Common myeloid progenitor, CD34-positive (primary cell): ENCODE measurements at regions not wholly inside any gene's neighbourhood (a gene's known extent, or its start where the extent isn't known, plus 50 kb on each side); places are given as distances from the start of the nearest gene placed in this dataset.
A peak's percentile ranks its signal among the peaks of the same experiment; 100 is the strongest.

Experiments
- CTCF ChIA-PET: fragments of 350-600 bp; sonication (Branson Sonifier 250); formaldehyde crosslinking; loops from one replicate; lab custom pipeline; 2021; ENCODE audit warnings: antibody characterized with exemption; lab: Charles Lee
- POLR2A ChIA-PET: fragments of 350-600 bp; sonication (Branson Sonifier 250); formaldehyde crosslinking; loops from one replicate; lab custom pipeline; 2021; ENCODE audit warnings: antibody characterized with exemption; lab: Charles Lee
- DNase-seq, 3 donors: peaks; one replicate each; pipeline versions ENCODE4 v3.0.0 to v3.0.0-alpha.2; 2013
- H3K27ac ChIP-seq, 2 experiments: 1 replicate in 1 of 2; 2 replicates in 1 of 2; pipeline ENCODE4 v1.7.0; 2013; ENCODE audit warnings: inconsistent platforms in 2 of 2, low read length in 2 of 2, mild to moderate bottlenecking in 2 of 2, low read depth in 1 of 2, moderate library complexity in 1 of 2; ENCODE audit not compliant: severe bottlenecking in 2 of 2, insufficient read depth in 1 of 2, poor library complexity in 1 of 2
- H3K27me3 ChIP-seq, 5 experiments: replicated peaks in 2 of 5; 1 replicate in 3 of 5; 2 replicates in 2 of 5; pipeline versions ENCODE4 v1.6.1 to v1.7.0; 2013; ENCODE audit warnings: low read length in 4 of 5, mild to moderate bottlenecking in 2 of 5, moderate library complexity in 2 of 5, inconsistent platforms in 1 of 5; ENCODE audit not compliant: insufficient read depth in 5 of 5, control insufficient read depth in 4 of 5
- H3K36me3 ChIP-seq, 4 experiments: 1 replicate in 2 of 4; 2 replicates in 2 of 4; pipeline versions ENCODE4 v1.6.1 to v1.7.0; 2013; ENCODE audit warnings: low read length in 3 of 4, control low read depth in 1 of 4, mild to moderate bottlenecking in 1 of 4; ENCODE audit not compliant: control insufficient read depth in 4 of 4, insufficient read depth in 4 of 4
- H3K4me1 ChIP-seq, 4 experiments: 1 replicate in 3 of 4; 2 replicates in 1 of 4; pipeline versions ENCODE4 v1.6.1 to v1.7.1; 2013; ENCODE audit warnings: low read length in 3 of 4, mild to moderate bottlenecking in 3 of 4, control low read depth in 1 of 4, inconsistent platforms in 1 of 4, moderate library complexity in 1 of 4; ENCODE audit not compliant: control insufficient read depth in 4 of 4, insufficient read depth in 4 of 4; ENCODE audit errors: control extremely low read depth in 1 of 4
- H3K4me3 ChIP-seq, 7 experiments: 1 replicate in 4 of 7; 2 replicates in 3 of 7; pipeline versions ENCODE4 v1.5.1 to v1.7.0; 2013; ENCODE audit warnings: mild to moderate bottlenecking in 7 of 7, low read length in 6 of 7, moderate library complexity in 6 of 7, inconsistent platforms in 2 of 7, low read depth in 2 of 7, control low read depth in 1 of 7; ENCODE audit not compliant: insufficient read depth in 4 of 7, control insufficient read depth in 1 of 7; ENCODE audit errors: extremely low read depth in 1 of 7
- H3K9me3 ChIP-seq, 5 experiments: 1 replicate in 4 of 5; 2 replicates in 1 of 5; pipeline versions ENCODE4 v1.6.1 to v1.7.1; 2013; ENCODE audit warnings: low read length in 4 of 5, mild to moderate bottlenecking in 2 of 5, inconsistent platforms in 1 of 5, low read depth in 1 of 5, moderate library complexity in 1 of 5; ENCODE audit not compliant: control insufficient read depth in 4 of 5, insufficient read depth in 2 of 5; ENCODE audit errors: control extremely low read depth in 1 of 5
- WGBS: methylation state at CpG from one replicate; pipeline ENCODE4 v1.1.5; 2013; ENCODE audit not compliant: insufficient coverage; 5-methylcytosine and 5-hydroxymethylcytosine counted together

GRCh38 chr3:166303681-166304080 lies 466.5 kb upstream of the BCHE start:
- H3K27me3 ChIP-seq, result no peaks in the 10 kb centered on the region
- no peak overlapping the region for H3K27ac ChIP-seq
- no peaks in the 10 kb centered on the region for H3K4me1 ChIP-seq
- CTCF ChIA-PET, result no interaction called here
- DNase-seq, result no peak
- no peaks in the 10 kb centered on the region for H3K36me3 ChIP-seq
- no peak overlapping the region for H3K4me3 ChIP-seq
- POLR2A ChIA-PET, result no interaction called here
- no peaks in the 10 kb centered on the region for H3K9me3 ChIP-seq

DNA sequence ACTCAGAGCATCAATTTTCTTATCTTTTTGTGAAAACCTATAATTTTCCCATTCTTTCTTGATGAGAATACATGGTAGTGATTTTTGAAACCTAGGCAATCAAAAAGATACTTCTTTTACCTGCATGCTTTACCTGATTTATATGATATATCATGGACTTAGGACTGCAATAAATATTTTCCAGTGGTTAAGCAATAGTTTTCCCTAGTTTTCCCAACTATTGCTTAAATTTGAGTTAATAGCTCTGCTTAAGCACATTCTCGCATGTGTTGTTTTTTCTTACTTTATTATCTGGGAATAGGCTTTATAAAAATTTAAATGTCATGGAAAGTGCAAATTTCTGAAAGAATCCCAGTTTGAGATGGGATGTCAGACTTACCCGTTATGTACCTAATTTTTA lies 465.1 kb upstream of the BCHE start:
- no peak for DNase-seq
- POLR2A ChIA-PET, result no interaction called here
- H3K27me3 ChIP-seq, result no peaks in the 10 kb centered on the region
- no peaks in the 10 kb centered on the region for H3K4me1 ChIP-seq
- CTCF ChIA-PET, result no interaction called here
- H3K4me3 ChIP-seq, result no peak overlapping the region
- WGBS, result no CpG with 5 or more reads among the region's 2 CpGs
- no peaks in the 10 kb centered on the region for H3K36me3 ChIP-seq
- no peaks in the 10 kb centered on the region for H3K9me3 ChIP-seq
- no peak overlapping the region for H3K27ac ChIP-seq

DNA sequence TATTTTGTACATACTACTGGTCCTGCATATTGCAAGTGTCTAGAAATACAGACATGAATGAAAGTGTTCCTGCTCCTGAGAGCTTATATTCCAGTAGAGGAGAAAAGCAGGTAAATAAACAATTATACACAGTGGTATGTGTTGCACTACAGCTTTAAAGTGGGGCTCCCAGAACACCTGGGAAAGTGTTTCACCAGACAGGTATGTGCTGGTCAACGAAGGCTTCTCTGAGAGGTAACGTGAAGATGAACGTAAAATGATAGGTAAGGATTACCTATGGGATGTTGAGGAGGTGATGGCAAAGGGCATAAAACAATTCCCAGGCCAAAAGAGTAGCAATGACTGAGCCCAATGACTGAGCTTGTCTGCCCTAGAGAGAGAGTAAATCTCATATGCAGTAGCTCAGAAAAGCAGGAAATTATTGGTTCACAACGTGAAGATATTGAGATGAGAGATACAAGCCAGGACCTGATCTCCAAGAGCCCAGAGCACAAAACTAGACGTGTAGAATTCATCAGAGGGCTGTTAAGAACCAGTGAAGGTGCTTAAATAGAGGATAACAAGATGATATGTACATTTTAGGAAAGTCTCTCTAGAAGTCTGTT lies 459.1 kb upstream of the BCHE start:
- Histone ChIP-seq H3K4me3 (no peak overlapping the region), H3K36me3 (no peaks in the 10 kb centered on the region), H3K27me3 (no peaks in the 10 kb centered on the region), H3K4me1 (no peaks in the 10 kb centered on the region), H3K27ac (no peak overlapping the region), H3K9me3 (no peaks in the 10 kb centered on the region)
- ChIA-PET CTCF (interaction anchor here (0.9 kb wide), 1 partner anchor 38 kb away, joined by 4 read pairs; no protein-coding TSS in a partner anchor), POLR2A (no interaction called here)
- WGBS, result 85% methylated on average over 5 of the region's 5 CpGs
- DNase-seq, result no peak

- POLR2A ChIA-PET, result no interaction called here
- WGBS, result 96% methylated on average over 5 of the region's 5 CpGs
Observed at GRCh38 chr3:166291186-166291955, 454.1 kb upstream of the BCHE start.

DNA sequence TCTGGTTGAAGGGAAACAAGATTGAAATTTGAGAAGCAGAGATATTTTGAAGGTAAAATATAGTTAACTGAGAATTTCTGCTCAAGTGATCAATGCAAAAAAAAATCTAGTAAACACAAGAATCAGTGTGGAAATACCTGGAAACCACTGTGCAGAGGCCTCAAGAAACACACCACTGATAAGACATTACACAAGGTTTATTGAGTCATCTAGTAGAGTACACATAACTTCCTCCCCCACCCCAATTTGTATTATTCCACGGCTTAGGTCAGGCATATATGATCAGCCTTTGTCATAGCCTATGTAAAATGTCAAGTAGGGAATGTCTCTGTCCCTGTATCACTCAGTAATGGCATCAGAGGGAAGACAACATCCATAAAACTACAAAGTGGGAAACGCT lies 447.8 kb upstream of the BCHE start:
- H3K9me3 ChIP-seq, result no peaks in the 10 kb centered on the region
- no peaks in the 10 kb centered on the region for H3K36me3 ChIP-seq
- no peak for DNase-seq
- peaks cover 0 to 3% (median 0%) of the 10 kb centered on the region in 4 experiments for H3K4me1 ChIP-seq
- H3K4me3 ChIP-seq, result no peak overlapping the region
- ChIA-PET CTCF (no interaction called here), POLR2A (no interaction called here)
- WGBS, result 100% methylated on average over 2 of the region's 2 CpGs
- no peak overlapping the region for H3K27ac ChIP-seq
- H3K27me3 ChIP-seq, result no peaks in the 10 kb centered on the region

More at GRCh38 chr3:166291186-166291955, 454.1 kb upstream of the BCHE start:
- DNase-seq, result peak in 1 of 3 donors; percentile 3
- H3K27ac ChIP-seq, result no peak overlapping the region
- CTCF ChIA-PET, result interaction anchor here (0.8 kb wide), 1 partner anchor 39 kb away, joined by 3 read pairs; no protein-coding TSS in a partner anchor
- no peaks in the 10 kb centered on the region for H3K27me3 ChIP-seq
- H3K4me1 ChIP-seq, result no peaks in the 10 kb centered on the region
- H3K36me3 ChIP-seq, result no peaks in the 10 kb centered on the region
- no peak overlapping the region for H3K4me3 ChIP-seq
- H3K9me3 ChIP-seq, result no peaks in the 10 kb centered on the region

GRCh38 chr3:166283840-166284239 lies 446.6 kb upstream of the BCHE start:
- POLR2A ChIA-PET, result no interaction called here
- CTCF ChIA-PET, result no interaction called here
- H3K9me3 ChIP-seq, result peaks cover 0 to 2% (median 0%) of the 10 kb centered on the region in 5 experiments
- no peaks in the 10 kb centered on the region for H3K36me3 ChIP-seq
- no peak overlapping the region for H3K4me3 ChIP-seq
- H3K27me3 ChIP-seq, result no peaks in the 10 kb centered on the region
- peaks cover 0 to 3% (median 0%) of the 10 kb centered on the region in 4 experiments for H3K4me1 ChIP-seq
- DNase-seq, result peak in 2 of 3 donors; percentile 6 to 19
- H3K27ac ChIP-seq, result no peak overlapping the region
- 88% methylated on average over 3 of the region's 5 CpGs for WGBS

GRCh38 chr3:166282931-166283330 lies 445.7 kb upstream of the BCHE start:
- ChIA-PET POLR2A (no interaction called here), CTCF (no interaction called here)
- Histone ChIP-seq H3K9me3 (peaks cover 0 to 2% (median 0%) of the 10 kb centered on the region in 5 experiments), H3K27ac (no peak overlapping the region), H3K36me3 (no peaks in the 10 kb centered on the region), H3K4me3 (no peak overlapping the region), H3K27me3 (no peaks in the 10 kb centered on the region), H3K4me1 (peaks cover 0 to 3% (median 0%) of the 10 kb centered on the region in 4 experiments)
- no peak for DNase-seq
- WGBS, result no CpG with 5 or more reads among the region's 2 CpGs
